Testis (tissue), 2 donors: ENCODE measurements at regions not wholly inside any gene's neighbourhood (a gene's known extent, or its start where the extent isn't known, plus 50 kb on each side); places are given as distances from the start of the nearest gene placed in this dataset.

Experiments used
- POLR2A ChIP-seq: fragments of 450-650 bp; IDR thresholded peaks from one replicate; pipeline ENCODE4 v1.6.1; 2017; ENCODE audit warnings: antibody characterized with exemption, mild to moderate bottlenecking, moderate library complexity
- TF ChIP-seq, protein P1 (sequence below), 3 experiments: fragments of 450-650 bp in 2 of 3; fragments of 200-600 bp in 1 of 3; sonication (generic) in 1 of 3; IDR thresholded peaks; one replicate each; pipeline ENCODE4 v1.5.1; 2016 to 2019; ENCODE audit warnings: antibody characterized with exemption in 3 of 3, mild to moderate bottlenecking in 2 of 3, moderate library complexity in 1 of 3

DNA sequence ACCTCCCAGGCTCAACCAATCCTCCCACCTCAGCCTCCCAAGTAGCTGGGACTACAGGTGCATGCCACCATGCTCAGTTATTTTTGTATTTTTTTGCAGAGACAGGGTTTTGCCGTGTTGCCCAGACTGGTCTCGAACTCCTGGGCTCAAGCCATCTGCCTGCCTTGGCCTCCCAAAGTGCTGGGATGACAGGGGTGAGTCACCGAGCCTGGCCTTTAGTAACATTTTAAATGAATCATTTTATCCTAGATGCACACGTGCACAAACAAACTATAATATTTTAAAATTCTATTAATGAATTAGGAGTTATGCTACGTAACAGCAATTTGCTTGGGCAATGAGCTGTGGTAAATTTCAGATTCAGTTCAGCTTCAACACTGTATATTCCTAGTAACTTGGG is 862.5 kb upstream of the ID2 start:
- TF ChIP-seq, protein P1, sequence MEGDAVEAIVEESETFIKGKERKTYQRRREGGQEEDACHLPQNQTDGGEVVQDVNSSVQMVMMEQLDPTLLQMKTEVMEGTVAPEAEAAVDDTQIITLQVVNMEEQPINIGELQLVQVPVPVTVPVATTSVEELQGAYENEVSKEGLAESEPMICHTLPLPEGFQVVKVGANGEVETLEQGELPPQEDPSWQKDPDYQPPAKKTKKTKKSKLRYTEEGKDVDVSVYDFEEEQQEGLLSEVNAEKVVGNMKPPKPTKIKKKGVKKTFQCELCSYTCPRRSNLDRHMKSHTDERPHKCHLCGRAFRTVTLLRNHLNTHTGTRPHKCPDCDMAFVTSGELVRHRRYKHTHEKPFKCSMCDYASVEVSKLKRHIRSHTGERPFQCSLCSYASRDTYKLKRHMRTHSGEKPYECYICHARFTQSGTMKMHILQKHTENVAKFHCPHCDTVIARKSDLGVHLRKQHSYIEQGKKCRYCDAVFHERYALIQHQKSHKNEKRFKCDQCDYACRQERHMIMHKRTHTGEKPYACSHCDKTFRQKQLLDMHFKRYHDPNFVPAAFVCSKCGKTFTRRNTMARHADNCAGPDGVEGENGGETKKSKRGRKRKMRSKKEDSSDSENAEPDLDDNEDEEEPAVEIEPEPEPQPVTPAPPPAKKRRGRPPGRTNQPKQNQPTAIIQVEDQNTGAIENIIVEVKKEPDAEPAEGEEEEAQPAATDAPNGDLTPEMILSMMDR (IDR thresholded peaks at IDR 0.05), result no peak
- no peak for TF ChIP-seq POLR2A
